GM18873 (cell line): ENCODE measurements at regions not wholly inside any gene's neighbourhood (a gene's known extent, or its start where the extent isn't known, plus 50 kb on each side); places are given as distances from the start of the nearest gene placed in this dataset.
A peak's percentile ranks its signal among the peaks of the same experiment; 100 is the strongest.
"Not testable (repeated sequence)": the region's sequence is repeated elsewhere in the genome, so short reads cannot be mapped to it uniquely, and the experiment has no call there.

Experiments
- ATAC-seq: cut with Tn5 transposase; IDR thresholded peaks from one replicate; pipeline ENCODE4 v1.9.1; 2021; ENCODE audit warnings: mild to moderate bottlenecking, moderate library complexity, moderate number of reproducible peaks; ENCODE audit not compliant: unreplicated experiment, low FRiP score

DNA sequence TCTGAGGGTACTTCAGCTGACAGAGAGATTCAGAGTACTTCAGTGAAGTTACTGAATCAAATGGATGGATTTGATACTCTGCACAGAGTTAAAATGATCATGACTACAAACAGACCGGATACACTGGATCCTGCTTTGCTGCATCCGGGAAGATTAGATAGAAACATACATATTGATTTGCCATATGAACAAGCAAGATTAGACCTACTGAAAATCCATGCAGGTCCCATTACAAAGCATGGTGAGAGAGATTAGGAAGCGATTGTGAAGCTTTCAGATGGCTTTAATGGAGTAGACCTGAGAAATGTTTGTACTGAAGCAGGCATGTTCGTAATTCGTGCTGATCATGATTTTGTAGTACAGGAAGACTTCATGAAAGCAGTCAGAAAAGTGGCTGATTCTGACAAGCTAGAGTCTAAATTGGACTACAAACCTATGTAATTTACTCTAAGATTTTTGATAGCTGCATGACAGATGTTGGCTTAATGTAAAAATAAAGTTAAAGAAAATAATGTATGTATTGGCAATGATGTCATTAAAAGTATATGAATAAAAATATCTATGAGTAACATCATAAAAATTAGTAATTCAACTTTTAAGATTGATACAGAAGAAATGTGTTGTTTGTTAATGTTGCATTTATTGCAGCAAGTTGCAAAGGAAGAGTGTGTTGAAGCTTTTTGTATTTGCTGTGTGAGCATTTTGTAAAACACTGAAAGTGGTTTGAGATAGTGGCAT lies 136.1 kb upstream of the RAP1B start:
- no peak for ATAC-seq

DNA sequence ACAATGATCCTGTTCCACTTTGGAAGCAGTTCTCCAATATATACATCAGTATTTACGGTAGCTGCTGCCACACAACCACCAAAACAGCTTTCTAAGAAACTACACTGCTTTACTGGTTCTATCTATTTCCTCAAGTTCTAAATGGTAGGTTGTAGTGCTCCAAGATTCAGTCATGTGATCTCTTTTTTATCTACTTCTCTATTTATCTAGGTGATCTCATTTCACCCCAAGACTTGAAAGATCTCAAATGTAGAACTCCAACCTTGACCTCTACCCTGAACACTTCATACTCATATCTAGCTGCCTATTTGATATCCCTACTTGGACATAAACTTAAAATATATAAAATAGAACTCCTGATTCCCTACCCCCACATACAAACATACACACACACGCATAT lies 133.9 kb upstream of the RAP1B start:
- ATAC-seq: no peak

DNA sequence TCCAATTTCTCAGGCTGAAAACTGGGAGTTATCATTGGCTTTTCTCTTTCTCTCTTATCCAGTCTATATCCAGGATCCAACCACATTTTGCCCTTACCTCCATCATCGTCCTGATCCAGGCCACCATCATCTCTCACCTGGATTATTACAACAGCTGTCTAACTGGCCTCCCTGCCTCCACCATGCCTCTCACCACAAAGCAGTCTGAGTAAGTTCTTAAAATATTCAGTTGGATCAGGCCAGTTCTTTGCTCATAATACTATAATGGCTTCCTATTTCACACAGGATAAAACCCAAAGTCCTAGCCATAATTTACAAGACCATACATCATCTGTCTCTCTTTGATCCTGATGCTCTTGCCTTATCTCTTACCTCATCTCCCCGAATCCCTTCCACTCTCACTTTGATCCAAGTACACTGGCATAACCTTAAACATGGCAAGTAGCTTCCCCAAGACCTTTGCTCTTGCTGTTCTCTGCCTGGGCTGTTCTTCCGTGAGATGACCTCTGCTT lies 133.4 kb upstream of the RAP1B start:
- no peak for ATAC-seq

DNA sequence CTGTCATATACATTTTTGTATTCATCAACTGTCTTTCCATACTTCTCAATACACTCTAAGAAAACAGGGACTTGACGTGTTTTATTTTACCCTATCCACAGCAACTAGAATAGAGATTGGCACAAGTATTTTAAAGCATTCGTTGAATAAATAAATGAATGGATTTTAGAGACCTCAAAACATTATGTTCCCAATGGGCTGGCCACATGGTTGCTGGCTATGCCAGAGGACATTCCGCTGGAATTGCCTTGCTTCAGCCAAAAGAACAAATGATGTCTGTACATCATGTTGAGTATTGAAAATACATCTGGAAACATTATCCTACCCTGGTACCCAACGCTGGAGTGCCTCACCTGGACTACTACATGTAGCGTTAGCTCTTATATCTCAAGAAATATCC lies 132.8 kb upstream of the RAP1B start:
- no peak for ATAC-seq

DNA sequence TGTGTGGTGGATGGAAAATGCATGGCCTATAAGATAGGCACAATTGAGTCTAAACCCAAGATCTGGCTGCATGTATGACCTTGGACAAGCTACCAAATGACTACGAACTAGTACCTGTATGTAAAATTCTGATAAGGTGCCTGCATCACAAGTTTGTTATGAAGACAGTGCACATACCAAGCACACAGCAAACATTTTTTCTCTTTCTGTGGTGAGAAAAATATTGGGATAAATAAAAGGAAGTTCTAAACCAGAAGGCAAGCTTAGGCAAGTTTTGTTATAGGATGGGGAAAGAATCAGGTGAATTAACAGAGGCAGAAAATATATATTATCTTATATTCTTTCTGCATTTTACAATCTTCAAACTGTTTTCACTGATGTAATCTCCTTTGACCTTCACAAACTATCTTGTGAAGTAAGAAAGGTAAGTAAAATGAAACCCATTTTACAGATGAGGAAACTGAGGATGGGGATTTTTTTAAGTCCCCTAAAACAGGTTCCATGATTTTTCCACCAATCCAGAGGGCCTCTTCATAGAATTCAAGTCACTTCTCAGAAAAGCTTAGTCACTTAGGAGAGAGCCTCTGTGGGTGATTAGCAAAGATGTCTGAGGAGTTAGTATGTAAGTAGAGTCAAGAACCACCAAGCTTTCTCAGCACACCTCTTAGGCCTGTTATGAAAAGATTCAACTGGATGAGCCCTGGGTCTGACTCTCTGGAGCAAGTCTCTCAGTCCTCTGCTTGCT lies 132.0 kb upstream of the RAP1B start:
- no peak for ATAC-seq

DNA sequence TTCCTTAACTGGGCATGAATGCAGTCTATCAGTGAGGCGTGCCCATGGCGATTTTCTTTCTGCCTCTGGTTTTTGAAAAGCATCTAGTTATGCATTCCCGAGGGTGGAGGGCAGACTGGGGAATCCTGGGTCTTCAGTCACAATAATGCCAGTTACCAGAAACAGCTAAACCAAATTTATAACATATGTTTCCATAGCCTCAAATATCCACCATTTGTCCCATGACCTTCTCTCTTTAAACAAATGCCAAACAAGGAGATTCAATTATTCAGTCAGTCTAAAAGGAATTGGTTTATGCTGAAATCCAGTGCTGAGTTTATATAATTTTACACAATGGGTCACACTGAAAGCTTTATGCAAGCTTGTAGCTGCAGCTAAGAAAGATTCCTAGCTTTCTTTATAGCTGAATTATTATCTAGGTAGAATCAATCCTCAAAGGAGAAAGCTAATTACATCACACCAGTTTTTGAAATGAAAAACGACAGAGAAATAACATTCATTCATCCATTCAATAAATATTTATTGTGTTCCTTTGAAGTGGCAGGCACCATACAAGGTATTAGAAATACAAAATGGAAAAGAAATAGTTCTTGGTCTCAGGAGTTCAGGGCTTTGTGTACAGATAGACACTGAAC lies 131.3 kb upstream of the RAP1B start:
- ATAC-seq: no peak

DNA sequence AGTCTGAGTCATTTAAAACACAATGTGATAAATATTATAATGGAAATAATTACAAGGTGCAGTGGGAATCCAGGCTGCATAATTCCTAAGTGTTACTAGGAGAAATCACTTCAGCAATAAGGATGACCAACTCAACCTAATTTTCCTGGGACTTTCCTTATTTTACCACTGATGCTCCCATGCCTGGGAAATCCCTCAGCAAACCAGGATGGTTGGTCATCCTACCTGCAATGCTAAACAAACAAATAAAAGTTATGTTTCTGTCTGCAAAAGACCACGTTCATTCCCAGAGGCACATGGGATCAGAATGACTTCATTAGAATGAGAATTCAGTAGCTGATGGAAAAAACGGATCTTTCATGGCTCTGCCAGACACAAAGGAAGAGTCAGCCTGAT lies 130.8 kb upstream of the RAP1B start:
- ATAC-seq: no peak

DNA sequence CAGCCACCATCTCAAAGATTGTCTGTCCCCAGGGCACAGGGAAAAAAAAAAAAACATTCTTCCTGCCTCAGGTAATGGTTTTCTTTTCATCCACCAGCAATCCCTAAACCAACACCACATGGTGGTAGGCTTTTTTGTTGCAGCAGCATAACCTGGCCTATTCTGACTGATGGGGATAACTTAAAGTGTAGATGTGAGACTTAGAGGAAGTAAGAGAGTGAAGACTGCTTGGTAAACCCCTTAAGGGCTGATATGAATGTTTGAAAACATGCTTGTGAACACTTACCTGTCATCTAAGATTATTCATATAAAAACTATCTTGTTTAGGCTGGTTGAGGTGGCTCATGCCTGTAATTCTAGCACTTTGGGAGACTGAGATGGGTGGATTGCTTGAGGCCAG lies 130.2 kb upstream of the RAP1B start:
- no peak for ATAC-seq

DNA sequence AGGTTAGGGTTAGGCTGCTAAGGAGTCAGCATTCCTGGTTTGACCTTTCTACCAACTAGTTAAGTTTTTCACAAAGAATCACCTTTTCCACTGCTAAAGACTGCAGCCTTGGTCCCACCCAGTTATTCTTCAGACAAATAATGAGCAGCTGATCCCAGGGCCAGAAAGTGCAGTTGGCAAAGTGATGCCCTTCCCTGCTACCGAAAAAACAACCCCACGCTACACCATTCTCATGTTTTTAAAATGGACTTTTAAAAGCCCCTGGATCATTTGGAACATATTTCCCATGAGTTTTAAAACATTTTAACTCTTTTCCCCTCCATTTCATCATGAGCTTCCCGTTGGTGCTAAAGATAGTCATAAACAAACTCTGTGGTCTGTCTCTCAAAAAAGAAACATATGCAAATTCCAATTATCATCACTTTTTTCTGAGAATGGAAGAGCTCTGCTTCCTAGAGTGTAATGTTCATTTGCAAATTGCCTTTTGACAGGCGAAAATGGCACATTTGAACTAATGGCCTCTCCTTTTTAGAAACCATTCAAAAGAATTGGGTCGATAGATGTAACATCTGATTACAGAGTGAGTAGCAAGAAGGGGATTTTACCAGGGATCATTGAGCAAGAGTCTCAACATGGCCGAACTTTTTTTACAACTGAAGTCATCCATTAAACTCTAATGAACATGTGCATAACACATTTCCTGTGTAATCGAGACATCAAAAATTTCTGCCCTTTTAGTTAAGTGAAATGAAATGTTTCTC lies 129.3 kb upstream of the RAP1B start:
- peak; percentile 51 for ATAC-seq

DNA sequence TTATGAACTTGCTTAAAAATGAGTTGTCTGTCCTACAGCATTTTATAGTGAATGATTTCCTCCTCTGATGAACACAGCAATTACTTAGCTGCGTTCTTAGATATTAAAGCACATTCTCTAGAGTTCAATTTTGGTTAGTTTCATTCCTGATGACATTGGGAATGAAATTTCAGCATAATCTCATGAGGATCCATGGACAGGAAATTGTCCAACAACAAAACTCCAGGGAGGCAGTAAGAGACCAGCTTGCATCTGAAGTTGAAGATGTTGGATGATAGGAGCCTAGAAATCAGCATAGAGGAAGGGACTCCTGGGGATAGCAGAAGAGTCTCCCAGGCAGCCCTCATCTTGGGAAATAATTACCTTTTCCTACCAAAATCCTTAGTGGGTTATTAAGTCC lies 128.7 kb upstream of the RAP1B start:
- ATAC-seq: no peak

DNA sequence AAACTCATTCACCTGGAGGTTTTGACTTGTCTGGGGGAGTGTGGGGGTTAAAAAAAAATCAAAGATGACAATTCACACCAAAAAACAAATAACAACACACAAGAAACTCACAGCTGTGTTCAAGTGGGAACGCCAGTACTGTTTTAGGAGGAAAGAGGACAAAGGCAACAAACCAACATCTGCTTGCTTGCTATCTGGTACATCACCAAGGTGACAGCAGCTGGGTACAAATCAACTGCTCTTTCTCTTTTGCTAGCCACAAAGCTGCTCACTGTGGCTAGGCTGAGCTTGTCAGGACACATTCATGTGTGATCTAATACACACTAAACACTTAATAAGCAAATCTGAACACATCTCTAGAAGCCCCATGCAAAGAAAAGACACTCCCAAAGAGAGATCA lies 128.0 kb upstream of the RAP1B start:
- peak; percentile 75 for ATAC-seq

DNA sequence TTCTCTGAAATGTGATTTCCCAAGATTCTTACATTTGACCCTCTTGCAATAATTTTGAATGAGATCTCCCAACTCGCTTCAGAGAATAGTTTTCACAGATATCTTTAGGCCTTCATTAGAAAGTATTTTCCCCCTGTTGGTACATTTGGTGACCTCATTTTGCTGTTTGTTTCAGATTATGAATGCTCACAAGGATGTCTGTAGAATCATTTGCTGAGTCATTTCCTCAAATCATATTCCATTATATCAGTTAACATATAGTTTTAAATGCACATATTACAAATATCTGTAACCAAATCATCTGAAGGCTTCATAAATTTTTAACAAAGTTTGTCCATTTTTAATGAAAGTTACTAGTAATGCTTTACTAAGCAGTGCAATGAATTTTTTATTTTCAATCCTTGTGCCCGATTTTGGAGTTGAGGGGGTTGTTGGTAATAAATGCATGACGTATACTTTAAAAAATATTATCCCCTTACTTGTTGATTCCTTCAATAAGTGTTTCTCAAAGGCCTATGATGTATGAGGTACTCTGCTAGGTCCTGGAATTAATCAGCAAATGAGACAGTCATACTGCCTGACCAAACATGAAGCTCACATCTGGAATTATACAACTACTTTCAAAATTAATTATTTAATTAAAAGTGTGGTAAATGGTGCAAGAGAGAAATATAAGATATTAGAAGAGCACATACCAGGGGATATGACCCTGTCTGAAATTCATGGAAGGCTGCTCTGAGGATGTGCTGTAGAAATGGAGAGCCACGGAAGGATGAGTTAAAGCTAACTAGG lies 126.9 kb upstream of the RAP1B start:
- ATAC-seq: no peak

DNA sequence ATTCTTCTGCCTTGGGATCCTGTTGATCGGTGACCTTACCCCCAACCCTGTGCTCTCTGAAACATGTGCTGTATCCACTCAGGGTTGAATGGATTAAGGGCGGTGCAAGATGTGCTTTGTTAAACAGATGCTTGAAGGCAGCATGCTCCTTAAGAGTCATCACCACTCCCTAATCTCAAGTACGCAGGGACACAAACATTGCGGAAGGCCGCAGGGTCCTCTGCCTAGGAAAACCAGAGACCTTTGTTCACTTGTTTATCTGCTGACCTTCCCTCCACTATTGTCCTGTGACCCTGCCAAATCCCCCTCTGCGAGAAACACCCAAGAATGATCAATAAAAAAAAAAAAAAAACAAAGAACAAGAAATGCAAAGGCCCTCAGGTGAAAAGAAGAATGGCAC lies 126.1 kb upstream of the RAP1B start:
- ATAC-seq: not testable (repeated sequence)

DNA sequence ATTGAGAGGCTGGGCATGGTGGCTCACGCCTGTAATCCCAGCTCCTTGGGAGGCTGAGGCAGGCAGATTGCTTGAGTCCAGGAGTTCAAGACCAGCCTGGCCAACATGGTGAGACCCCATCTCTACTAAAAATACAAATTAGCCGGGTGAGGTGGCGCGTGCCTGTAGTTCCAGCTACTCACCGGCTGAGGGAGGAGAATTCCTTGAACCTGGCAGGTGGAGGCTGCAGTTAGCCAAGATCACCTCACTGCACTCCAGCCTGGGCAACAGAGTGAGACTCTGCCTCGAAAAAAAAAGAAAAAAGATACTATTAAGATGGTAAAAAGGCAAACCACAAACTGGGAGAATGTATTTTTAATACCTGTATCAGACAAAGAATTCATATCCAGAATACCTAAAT lies 124.2 kb upstream of the RAP1B start:
- ATAC-seq: not testable (repeated sequence)

DNA sequence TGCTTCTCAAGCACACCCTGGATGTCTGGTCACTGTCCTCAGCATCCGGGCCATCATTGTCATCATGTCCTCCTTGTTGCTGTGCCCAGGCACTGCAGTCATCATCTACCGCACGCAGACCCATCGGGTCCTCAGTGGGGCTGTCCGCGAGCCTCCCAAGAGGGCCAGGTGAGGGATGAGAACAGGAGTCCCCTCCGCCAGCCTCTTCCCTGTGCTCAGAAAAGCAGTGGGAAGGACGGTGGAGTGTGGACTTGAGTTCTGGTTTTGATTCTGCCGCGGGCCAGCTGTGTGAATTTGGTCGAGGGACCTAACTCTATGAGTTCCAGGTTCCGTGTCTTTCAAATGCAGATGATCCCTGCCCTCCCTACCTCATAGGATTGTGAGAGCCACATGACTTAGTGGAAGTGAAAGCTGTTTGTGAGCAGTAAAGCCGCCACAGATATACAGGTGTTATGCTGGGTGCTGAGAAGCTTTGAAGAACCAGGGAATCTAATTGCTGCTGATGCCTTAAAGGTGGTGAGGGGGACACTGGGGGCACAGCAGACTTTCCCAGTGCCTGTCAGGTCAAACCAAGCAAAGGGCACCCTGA lies 122.9 kb upstream of the RAP1B start:
- no peak for ATAC-seq

DNA sequence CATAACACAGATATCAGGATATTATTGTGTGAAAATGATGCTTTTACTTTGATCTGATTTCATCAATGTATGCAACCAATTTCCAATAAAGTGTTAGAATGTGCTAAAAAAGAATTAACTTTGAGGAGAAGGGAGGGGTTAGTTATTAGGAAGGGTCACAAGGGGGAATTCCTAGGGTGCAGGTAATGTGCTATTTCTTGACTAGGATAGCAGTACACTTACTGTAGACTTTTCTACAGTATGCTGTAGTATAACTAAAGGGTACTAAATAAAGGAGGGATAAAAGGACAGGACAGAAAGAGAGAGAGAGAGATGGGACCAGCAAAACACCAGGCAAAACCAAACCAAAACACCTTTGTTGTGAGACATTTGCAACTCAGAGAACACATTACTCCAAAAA lies 121.4 kb upstream of the RAP1B start:
- ATAC-seq: no peak

DNA sequence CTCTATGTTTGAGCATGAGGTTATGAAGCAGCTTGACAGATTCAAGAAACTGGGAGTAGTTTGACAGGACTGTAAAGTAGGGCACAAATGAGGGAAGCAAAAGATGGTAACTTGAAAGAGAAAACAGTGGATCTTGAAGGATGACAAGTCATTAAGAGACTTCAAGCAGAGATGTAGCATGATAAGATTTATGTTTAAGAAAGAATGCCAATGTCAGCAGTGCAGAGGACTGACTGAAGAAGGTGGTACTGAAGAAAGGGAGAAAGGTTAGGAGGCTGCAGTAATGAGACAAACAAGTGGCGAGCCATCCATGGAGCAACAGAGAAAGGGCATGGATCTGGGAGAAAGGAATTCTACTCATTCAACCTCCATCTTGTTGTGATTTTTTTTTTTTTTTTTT lies 120.2 kb upstream of the RAP1B start:
- ATAC-seq: no peak

DNA sequence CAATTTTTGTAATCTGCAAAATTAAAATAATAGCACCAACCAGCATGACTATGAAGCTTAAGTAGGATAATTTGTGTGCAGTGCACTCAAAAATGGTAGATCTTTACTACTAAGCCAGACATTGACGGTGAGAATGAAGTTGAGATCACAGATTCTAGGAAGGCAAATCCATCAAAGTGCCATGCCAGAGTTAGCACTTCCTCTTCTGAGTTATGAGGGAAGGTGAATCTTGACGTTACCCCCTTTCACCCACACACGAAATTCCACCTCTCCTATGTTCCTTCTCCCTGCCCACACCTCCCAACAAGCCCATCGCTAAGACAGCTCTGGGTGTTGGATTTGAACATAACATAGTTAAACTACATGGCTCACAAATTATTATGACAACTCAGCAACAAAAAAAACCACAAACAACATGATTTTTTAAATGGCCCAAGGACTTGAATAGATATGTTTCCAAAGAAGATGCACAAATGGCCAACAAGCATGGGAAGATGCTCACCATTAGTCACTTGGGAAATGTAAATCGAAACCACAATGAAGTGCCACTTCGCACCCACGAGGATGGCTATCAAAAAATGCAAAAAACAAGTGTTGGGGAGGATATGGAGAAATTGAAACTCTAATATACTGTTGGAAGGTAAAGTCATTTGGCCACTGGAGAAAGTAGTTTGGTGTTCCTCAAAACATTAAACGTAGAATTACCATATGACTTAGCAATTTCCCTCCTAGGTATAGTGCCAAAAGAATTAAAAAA lies 119.3 kb upstream of the RAP1B start:
- no peak for ATAC-seq
